DOHH2 (cell line): ENCODE measurements at regions not wholly inside any gene's neighbourhood (a gene's known extent, or its start where the extent isn't known, plus 50 kb on each side); places are given as distances from the start of the nearest gene placed in this dataset.

Experiments used
- CTCF ChIP-seq: fragments of 200-600 bp; sonication (generic); IDR thresholded peaks from one replicate; pipeline ENCODE4 v1.5.1; 2014; ENCODE audit warnings: antibody characterized with exemption, mild to moderate bottlenecking, low read depth, low read length; ENCODE audit not compliant: poor library complexity, severe bottlenecking
- EZH2phosphoT487 ChIP-seq: fragments of 200-600 bp; sonication (generic); IDR thresholded peaks from 2 replicates; pipeline ENCODE4 v1.6.1; 2017; ENCODE audit warnings: borderline replicate concordance, mild to moderate bottlenecking, antibody characterized with exemption, low read length, moderate library complexity, mixed read lengths

GRCh38 chr3:105096071-105096470 is 270.6 kb upstream of the ALCAM start:
- TF ChIP-seq CTCF (no peak), EZH2phosphoT487 (no peak)
